Renal pelvis (tissue), 1 donor: ENCODE measurements at regions not wholly inside any gene's neighbourhood (a gene's known extent, or its start where the extent isn't known, plus 50 kb on each side); places are given as distances from the start of the nearest gene placed in this dataset.
"Not testable (repeated sequence)": the region's sequence is repeated elsewhere in the genome, so short reads cannot be mapped to it uniquely, and the experiment has no call there.

Experiments
- DNase-seq: peaks from one replicate; pipeline ENCODE4 v3.0.0-alpha.2; 2013

DNA sequence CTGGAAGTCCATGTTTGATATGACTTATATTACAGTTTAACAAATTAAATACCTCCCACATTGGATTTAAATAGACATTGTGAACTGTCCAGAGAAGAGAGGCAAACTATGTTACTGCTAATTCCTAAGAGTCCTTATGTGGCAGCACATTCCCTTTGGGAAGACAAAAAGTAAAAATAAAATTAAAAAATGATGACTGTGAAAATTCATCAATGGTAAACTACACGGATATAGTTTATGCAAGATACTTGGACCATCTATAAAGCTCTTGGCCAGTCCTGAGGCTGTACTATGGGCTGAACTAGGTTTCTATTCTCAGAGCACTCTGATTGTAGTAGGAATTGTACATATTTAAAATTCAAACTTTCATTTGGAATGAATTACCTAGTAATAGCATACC lies 206.4 kb downstream of the LRRK2 start:
- DNase-seq = no peak

DNA sequence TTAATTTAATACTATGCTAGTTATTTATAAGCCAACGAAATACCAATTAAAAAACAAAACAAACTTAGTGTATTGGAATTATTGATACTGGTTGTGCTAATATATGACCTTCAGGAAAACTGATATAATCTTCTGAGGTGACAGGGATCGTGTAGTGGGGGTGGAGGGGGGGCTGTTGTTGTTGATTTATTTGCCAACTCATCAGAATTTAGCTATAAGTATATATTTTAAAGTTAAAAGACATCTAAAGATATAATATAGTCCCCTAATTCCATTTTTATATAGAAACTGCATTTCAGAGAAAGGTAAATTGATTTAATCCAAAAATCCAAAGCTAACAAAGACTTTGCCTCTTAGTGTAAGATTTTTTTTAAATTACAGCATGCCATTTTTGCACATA lies 210.5 kb downstream of the LRRK2 start:
- no peak for DNase-seq

DNA sequence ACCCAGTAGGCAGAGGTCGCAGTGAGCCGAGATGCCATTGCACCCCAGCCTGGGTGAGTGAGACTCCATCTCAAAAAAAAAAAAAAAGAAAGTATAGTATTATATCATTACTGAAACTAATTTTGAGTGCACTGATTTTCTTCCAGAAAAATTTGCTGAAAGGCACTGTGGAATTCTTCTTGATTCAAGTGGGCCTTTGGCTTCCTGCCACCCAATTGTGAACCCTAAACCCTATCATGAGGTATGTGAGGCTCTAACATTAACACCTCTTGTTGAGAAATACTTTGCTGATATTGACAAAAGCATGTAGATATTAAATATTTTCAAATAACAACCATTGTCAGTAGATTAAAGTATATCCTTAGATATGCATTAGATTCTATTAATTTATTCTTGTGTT lies 211.2 kb downstream of the LRRK2 start:
- no peak for DNase-seq

DNA sequence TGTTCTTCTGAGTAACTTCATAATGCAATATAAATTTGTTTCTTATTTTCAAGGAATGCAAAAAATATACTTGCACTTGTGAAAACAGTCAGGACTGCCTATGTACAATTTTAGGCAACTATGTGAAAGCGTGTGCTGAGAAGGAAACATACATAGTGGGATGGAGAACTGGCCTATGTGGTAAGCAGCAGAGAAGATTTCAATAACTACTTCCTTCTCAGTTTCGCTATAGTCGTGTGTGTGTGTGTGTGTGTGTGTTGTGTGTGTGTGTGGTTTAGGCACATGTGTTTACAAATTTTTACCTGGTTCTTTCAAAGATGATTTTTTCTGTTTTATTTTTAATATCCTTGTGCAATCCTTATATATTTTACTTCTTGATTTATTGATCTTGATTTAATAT lies 211.8 kb downstream of the LRRK2 start:
- no peak for DNase-seq

DNA sequence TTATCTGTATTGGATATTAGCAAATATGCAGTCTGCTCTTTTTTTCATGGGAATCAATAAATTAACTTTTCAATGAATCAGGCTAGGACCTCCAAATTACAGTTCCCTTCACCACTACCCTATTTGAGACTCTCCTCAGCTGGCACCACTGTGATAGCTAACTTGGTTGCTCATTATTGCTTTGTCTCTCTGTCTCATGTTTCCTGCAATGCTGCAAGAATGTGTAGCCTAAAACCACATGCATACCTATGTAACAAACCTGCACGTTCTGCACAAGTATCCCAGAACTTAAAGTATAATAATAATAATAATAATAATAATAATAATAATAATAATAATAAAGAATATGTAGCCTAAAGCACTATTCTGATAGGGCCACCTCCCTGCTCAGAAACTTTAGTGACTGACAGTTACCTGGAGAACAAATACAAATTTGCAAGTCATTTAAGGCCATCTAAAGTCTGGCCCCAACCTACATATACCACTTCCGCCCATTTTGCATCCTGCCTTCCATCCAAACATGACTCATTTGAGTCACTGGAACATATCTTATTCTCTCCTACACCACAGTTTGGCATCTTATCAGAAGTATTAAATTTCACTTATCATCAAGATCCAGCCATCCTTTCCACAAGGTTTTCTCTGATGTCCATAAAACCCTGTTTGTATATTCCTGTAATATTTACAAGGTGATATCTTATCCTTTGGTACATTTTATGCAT lies 215.1 kb downstream of the LRRK2 start:
- DNase-seq = no peak

DNA sequence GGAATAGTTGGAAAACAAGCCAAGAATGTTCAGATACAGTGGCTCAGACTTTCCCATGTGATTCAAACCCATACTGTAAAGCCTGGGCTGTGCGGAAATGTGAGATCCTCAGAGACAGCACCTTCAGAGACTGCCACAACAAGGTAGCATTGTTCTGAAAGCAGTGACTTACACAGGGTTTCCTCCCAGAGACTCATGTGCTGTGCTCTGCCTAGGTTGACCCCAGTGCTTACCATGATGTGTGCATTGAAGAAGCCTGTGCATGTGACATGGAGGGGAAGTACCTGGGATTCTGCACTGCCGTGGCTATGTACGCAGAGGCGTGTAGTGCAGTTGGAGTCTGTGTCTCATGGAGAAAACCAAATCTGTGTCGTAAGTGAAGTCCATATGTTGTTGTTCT lies 219.4 kb downstream of the LRRK2 start:
- no peak for DNase-seq

DNA sequence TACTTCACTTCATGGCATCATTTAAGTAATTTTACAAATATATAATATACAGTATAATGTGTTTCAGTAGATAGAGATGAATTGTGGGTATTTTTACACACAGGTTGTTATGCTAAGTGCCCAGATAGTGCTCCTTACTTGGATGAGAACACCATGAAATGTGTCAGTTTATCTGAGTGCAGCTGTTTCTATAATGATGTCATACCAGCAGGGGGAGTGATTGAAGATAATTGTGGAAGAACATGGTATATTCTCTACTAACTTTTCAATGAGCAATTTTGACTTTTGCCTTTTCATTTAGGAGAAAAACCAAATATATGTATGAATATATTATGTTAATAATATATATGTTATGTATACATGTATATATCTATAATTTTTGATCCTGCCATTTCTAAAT lies 221.6 kb downstream of the LRRK2 start:
- DNase-seq = peak; percentile 8

DNA sequence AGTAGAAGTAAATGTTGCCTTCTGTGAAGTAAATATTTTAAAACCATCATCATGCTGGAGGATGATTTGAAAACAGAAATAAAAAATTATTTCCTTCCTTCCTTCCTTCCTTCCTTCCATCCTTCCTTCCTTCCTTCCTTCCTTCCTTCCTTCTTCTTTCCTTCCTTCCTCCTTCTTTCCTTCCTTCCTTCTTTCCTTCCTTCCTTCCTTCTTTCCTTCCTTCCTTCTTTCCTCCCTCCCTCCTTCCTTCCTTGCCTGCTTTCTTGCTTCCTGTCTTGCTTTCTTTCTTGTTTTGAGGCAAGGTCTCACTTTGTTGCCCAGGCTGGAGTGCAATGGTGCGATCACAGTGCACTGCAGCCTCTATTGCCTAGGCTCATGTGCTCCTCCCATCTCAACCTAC lies 223.7 kb downstream of the LRRK2 start:
- DNase-seq = not testable (repeated sequence)

DNA sequence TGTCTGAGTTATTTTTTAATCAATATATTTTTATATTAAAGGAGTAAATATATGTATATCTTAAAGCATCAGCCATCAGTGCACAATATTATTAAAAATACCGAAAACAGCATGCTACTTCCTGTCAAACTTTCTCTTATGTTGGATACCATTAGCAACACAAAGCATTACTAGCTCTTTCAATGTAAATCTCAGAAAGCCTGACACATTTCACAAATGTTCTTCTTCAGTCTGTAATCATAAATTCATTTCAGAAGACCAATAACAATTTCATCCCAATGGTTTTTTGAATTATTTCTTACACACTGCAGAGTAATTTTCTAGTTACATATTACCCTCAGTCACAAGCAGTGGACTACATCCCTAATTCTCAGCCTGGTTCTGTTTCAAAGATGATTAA lies 226.9 kb downstream of the LRRK2 start:
- no peak for DNase-seq

DNA sequence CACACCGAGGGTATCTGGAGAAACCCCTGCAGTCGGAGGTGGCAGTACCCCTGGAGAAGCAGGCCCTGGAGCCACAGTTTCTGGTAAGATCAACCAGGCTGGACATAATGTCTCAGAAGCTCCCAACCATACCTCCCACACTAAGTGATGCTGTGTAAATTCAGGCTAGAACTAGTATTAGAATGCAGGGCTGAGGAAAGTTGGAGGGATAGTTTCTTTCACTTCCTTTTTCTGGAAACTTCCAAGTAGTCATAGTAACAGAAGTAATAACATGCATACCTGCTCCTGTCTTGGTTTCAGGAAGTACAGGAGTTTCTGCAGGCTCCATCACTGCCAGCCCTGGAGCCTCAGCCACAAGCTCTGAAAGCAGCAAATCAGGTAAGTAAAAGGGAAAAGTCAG lies 228.1 kb upstream of the CNTN1 start:
- no peak for DNase-seq

DNA sequence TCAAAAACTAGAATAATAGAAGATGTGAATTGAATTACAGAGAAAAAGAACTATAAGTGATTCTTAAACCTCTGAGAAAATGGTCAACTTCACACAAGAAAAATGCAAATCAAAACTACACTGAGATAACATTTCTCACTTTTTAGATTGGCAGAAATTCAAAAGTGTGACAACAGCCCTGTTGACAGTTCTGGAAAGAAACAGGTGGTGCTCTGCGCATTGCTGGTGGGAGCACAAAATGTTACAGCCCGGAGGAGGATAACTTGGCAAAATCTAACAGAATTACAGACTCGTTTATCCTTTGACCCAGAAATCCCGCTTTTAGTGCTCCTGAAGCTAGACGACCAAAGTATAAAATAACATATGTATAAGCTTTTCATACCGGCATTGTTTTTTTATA lies 222.5 kb upstream of the CNTN1 start:
- DNase-seq = no peak

DNA sequence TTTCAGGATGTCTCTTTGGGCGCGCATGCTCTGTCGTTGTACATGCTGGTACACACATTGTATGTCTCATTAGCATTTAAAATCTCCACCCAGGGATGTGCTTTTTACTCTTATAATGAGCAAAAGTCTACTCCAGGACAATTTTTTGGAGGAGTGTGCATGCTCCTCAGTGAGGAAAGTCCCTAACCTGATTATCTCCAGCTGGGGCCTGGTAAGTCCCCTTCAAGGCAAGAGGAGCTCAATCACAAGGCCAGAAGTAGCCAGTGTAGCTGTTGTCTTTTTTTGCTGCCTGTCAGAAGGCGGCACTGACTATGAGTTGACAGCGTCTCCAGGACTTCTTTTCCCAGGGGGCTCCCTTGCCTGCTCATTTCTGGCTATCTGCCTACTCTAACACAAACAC lies 218.3 kb upstream of the CNTN1 start:
- no peak for DNase-seq

DNA sequence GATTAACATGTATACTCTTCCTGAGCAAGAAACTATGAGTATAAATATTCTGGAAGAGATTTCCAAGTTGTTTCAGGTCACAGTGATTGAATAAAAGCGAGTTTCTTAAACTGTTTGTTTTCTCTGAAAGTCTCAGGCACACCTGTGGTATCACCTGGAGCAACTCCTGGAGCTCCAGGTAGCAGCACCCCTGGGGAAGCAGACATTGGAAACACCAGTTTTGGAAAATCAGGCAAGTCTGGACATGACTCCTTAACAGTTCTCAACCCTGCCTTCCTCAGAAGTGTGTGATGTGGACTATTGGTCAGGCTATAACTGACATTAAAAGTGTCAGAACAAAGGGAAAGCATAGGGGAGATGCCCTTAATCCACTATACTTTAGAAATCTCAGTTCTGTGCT lies 217.6 kb upstream of the CNTN1 start:
- DNase-seq = no peak

DNA sequence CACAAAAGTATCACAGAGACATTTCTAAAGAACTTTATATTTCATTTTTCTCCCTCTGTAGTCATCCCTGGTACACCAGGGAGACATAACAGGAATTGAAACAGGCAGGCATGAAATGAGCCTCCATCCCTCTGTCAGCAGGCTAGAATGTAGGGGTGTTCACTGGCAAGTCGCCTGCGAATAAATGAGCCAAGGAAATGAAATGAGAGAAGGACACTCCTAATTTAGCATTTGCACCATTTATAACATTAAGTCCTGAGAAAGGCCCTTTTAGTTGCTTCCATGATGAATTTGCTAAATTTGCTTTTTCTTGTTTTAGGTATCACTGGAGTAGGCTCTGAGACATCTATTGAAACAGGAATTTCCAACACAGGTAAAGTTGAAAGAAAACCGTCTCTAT lies 192.4 kb upstream of the CNTN1 start:
- no peak for DNase-seq

DNA sequence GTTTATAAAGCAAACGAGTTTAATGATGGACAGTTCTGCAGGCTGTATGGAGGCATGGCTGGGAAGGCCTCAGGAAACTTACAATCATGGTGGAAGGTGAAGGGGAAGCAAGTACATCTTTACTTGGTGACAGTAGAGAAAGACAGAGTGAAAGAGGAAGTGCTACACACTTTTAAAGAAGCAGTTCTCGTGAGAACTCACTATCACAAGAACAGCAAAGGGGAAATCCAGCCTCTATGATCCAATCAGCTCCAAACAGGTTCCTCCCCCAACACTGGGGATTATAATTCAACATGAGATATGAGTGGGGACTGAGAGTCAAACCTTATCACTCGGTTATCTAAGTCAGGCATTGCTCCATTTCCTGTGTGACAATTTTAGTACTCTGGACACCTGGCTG lies 189.9 kb upstream of the CNTN1 start:
- no peak for DNase-seq

DNA sequence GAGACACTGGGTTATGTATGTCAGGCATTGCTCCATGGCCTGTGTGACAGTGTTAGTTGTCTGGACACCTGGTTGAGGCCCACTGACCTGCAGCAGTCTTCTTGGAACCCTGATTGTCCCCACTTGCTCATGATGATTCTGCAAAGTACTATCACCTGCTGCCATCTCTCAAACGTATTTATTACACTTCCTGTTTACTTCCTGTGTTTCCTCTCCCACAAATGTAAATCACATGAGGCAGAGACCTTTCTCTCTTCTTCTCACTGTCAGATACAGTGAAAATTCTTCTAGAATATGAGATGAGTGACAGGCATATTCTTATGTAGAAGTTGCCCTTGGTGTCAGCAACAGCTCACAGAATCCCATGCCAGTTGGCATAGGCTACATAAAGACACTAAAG lies 186.9 kb upstream of the CNTN1 start:
- no peak for DNase-seq

DNA sequence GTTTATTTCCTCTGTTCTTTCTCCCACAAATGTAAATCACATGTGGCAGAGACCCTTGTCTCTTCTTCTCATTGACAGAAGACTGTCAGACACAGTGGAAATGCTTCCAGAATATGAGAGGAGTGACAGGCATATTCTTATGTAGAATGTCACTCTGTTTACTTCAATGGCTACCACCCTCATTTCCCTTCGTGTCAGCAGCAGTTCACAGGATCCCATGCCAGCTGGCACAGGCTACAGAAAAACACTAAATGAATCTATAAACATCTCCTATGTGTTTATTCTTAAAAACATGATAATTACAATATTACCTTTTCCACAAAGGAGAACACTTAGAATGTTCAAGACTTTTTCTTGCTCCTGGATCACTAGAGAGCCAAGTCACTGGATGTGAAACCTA lies 183.8 kb upstream of the CNTN1 start:
- no peak for DNase-seq

DNA sequence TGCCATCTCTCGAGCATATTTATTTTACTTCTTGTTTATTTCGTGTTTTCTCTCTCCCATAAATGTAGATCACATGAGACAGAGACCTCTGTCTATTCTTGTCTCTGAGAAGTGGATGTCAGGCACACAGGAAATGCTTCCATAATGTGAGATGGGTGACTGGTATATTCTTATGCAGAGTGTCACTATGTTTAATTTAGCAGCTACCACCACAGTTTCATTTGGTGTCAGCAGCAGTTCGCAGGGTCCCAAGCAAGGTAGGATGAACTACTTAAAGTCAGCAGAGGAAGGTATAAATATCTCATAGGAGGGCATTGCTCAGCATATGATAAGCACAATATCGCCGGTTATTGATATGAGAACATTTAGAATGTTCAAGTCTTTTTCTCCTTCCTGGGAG lies 180.9 kb upstream of the CNTN1 start:
- DNase-seq = no peak

DNA sequence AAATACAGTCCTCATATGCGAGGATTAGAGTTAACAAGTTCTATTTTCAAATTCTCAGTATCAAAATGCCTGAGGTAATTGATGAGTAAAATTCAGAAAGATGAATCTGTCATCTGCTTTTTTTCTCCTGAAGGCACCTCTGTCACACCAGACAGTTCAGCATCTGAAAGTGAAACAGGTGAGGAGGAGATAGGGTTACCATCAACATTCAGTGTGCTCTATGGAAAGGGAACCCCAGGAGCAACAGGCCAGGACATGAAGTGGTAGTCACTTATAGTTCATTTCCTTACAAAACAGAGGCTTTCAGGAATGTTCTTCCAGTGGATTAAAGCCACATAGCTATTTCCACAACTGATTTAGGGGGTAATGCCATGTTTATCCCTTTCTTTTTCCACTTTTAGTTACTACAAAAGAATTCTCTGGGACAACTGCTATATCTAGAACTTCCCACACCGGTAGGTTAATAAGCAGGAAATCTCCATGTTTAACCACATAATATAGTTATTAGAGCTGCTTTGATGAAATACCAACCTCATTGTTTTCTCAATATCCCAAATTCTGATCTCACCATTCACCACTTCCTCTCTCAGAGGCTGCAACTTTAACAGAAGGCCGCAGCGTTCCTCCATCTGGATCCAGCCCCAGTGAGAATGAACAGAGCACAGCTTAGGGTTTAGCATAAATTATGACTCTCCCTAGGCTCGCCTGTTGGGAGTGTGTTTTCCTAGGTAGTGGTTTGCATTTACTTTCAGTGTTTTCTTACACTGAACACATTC lies 177.0 kb upstream of the CNTN1 start:
- DNase-seq = peak; percentile 17

DNA sequence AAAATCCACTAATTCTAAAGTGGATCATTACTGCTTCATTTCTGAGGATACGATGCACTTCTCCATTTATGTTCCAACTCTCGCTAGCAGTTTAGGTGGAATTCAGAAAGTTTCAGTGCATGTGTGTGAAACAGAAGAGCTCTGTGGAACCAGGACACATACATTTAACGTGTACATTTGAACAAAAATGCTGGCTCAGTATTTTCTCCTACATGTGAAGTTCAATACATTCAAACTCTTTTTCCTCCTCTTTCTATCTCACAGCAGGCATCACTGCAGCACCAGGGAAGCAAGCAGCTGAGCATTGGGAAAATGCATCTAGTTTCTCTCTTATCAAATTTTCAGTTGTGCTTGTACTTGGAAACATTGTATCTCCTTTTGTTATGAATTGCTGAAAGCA lies 169.4 kb upstream of the CNTN1 start:
- DNase-seq = no peak

DNA sequence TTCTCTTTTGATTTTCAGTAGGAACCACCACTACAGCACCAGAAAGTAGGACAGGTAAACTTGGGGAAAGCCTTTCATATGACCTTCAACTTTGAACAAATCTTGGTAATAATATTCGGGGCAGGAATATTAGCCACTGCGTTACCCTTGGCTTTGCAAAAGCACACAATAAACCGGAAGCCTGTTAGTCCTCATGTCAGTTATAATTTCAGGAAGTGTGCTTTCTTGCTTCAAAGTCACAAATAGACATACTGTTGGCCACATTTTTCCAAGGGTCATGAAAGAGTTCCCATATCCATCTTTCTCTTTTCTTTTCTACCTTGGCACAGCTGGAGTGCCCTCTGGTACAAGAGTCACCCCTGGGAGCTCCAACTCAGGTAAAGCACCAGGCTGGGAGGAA lies 167.2 kb upstream of the CNTN1 start:
- DNase-seq = no peak

DNA sequence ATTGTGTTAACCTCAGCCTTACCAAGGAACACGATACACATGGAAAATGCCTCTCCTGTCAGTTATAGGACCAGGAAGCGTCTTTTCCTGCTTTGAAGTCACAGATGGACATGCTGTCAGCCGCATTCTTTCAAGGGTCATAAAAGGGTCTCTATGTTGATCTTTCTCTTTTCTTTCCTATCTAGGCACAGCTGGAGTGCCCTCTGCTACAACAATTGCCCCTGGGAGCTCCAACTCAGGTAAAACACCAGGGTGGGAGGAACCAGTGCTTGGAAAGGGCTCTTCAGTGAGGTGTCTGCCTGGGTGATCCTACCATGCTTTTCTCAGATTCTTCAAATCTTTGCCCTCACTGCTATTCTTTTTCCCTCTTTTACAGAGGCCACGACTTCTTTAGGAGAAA lies 157.4 kb upstream of the CNTN1 start:
- no peak for DNase-seq

DNA sequence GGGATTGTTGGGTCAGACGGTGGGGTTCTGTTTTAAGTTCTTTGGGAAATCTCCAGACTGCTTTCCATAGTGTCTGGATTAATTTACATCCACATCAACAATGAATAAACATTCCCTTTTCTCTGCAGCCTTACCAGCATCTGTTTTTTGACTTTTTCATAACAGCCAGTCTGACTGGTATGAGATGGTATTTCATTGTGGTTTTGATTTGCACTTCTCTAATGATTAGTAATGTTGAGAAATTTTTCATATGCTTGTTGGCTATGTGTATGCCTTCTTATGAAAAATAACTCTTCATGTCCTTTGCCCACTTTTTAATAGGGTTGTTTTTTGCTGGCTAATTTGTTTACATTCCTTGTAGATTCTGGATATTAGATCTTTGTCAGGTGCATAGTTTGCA lies 140.8 kb upstream of the CNTN1 start:
- DNase-seq = no peak

DNA sequence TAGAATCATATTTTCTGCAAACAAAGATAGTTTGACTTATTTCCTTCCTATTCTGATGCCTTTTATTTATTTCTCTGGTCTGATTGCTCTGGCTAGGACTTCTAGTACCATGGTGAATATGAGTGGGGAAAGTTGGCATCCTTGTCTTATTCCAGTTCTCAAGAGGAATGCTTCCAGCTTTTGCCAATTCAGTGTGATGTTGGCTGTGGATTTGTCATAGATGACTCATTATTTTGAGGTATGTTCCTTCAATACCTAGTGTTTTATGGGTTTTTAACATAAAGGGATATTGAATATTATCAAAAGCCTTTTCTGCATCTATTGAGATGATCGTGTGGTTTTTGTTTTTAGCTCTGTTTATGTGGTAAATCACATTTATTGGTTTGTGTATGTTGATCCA lies 139.4 kb upstream of the CNTN1 start:
- no peak for DNase-seq
